GM18909 (cell line): ENCODE measurements at regions not wholly inside any gene's neighbourhood (a gene's known extent, or its start where the extent isn't known, plus 50 kb on each side); places are given as distances from the start of the nearest gene placed in this dataset.
A peak's percentile ranks its signal among the peaks of the same experiment; 100 is the strongest.
"Not testable (repeated sequence)": the region's sequence is repeated elsewhere in the genome, so short reads cannot be mapped to it uniquely, and the experiment has no call there.

Experiments used
- ATAC-seq: cut with Tn5 transposase; IDR thresholded peaks from one replicate; pipeline ENCODE4 v1.9.1; 2021; ENCODE audit warnings: mild to moderate bottlenecking; ENCODE audit not compliant: unreplicated experiment, poor library complexity

GRCh38 chr7:138169441-138169851 is 93.2 kb downstream of the AKR1D1 start:
- ATAC-seq = no peak

GRCh38 chr7:138170298-138170697 is 94.0 kb downstream of the AKR1D1 start:
- no peak for ATAC-seq

- ATAC-seq = peak; percentile 97
Observed at GRCh38 chr7:138170959-138171703, 94.9 kb downstream of the AKR1D1 start.

GRCh38 chr7:138173548-138173947 is 97.3 kb downstream of the AKR1D1 start:
- ATAC-seq = no peak

GRCh38 chr7:138176060-138176459 is 99.8 kb downstream of the AKR1D1 start:
- ATAC-seq = no peak

- ATAC-seq = no peak
Observed at GRCh38 chr7:138184191-138184590, 107.9 kb downstream of the AKR1D1 start.

GRCh38 chr7:138185132-138185908 is 109.1 kb downstream of the AKR1D1 start:
- no peak for ATAC-seq

- ATAC-seq = no peak
Observed at GRCh38 chr7:138186951-138187351, 110.7 kb downstream of the AKR1D1 start.

- ATAC-seq = no peak
Observed at GRCh38 chr7:138188290-138188858, 112.1 kb downstream of the AKR1D1 start.

- ATAC-seq = no peak
Observed at GRCh38 chr7:138194567-138194966, 118.3 kb downstream of the AKR1D1 start.

GRCh38 chr7:138195151-138195571 is 118.9 kb downstream of the AKR1D1 start:
- no peak for ATAC-seq

GRCh38 chr7:138196503-138196946 is 120.3 kb downstream of the AKR1D1 start:
- ATAC-seq = not testable (repeated sequence)

GRCh38 chr7:138196971-138197896 is 121.0 kb downstream of the AKR1D1 start:
- no peak for ATAC-seq

GRCh38 chr7:138204285-138204981 is 128.2 kb downstream of the AKR1D1 start:
- no peak for ATAC-seq

- ATAC-seq = no peak
Observed at GRCh38 chr7:138204982-138205298, 128.7 kb downstream of the AKR1D1 start.

GRCh38 chr7:138205614-138206150 is 129.4 kb downstream of the AKR1D1 start:
- no peak for ATAC-seq

GRCh38 chr7:138207555-138207971 is 131.3 kb downstream of the AKR1D1 start:
- no peak for ATAC-seq

GRCh38 chr7:138208142-138208570 is 131.9 kb downstream of the AKR1D1 start:
- ATAC-seq = no peak

- no peak for ATAC-seq
Observed at GRCh38 chr7:138208864-138209263, 132.6 kb downstream of the AKR1D1 start.
